H9 (cell line): ENCODE measurements at regions not wholly inside any gene's neighbourhood (a gene's known extent, or its start where the extent isn't known, plus 50 kb on each side); places are given as distances from the start of the nearest gene placed in this dataset.

Experiments
- DNase-seq: peaks from one replicate; pipeline ENCODE4 v3.0.0-alpha.2; 2017
- H2AFZ ChIP-seq: one replicate; pipeline ENCODE4 v1.6.1; 2013; ENCODE audit warnings: mild to moderate bottlenecking, low read length, control low read depth, moderate library complexity
- H2AK5ac ChIP-seq: 2 replicates; pipeline ENCODE4 v1.6.1; 2013; ENCODE audit warnings: low read length, control low read depth, mixed read lengths; ENCODE audit not compliant: insufficient read length
- H2BK120ac ChIP-seq: one replicate; pipeline ENCODE4 v1.6.1; 2013; ENCODE audit warnings: low read depth, mild to moderate bottlenecking, low read length, control low read depth, inconsistent platforms; ENCODE audit not compliant: poor library complexity, severe bottlenecking
- H2BK12ac ChIP-seq: 2 replicates; pipeline ENCODE4 v1.6.1; 2013; ENCODE audit warnings: low read length, control low read depth, mixed read lengths, low read depth; ENCODE audit not compliant: insufficient read length
- H2BK15ac ChIP-seq: 2 replicates; pipeline ENCODE4 v1.6.1; 2013; ENCODE audit warnings: low read depth, low read length, control low read depth
- H2BK20ac ChIP-seq: one replicate; pipeline ENCODE4 v1.6.1; 2013; ENCODE audit warnings: low read depth, mild to moderate bottlenecking, low read length, control low read depth, inconsistent platforms; ENCODE audit not compliant: poor library complexity, severe bottlenecking
- H2BK5ac ChIP-seq: 2 replicates; pipeline ENCODE4 v1.6.1; 2013; ENCODE audit warnings: low read length, control low read depth, mixed read lengths; ENCODE audit not compliant: insufficient read length
- H3K14ac ChIP-seq: 2 replicates; pipeline ENCODE4 v1.6.1; 2013; ENCODE audit warnings: low read length, control low read depth; ENCODE audit not compliant: insufficient read depth
- H3K18ac ChIP-seq: 2 replicates; pipeline ENCODE4 v1.6.1; 2013; ENCODE audit warnings: low read depth, mild to moderate bottlenecking, mixed read lengths, low read length, control low read depth; ENCODE audit not compliant: insufficient read length
- H3K23ac ChIP-seq: 2 replicates; pipeline ENCODE4 v1.6.1; 2013; ENCODE audit warnings: low read length, control low read depth, mixed read lengths, low read depth; ENCODE audit not compliant: insufficient read length
- H3K23me2 ChIP-seq: 2 replicates; pipeline ENCODE4 v1.6.1; 2013; ENCODE audit warnings: low read depth, mild to moderate bottlenecking, mixed read lengths, low read length, control low read depth; ENCODE audit not compliant: insufficient read length, poor library complexity, severe bottlenecking
- H3K27ac ChIP-seq: 2 replicates; pipeline ENCODE4 v1.5.1; 2013; ENCODE audit warnings: low read length, control low read depth, mixed read lengths, low read depth; ENCODE audit not compliant: insufficient read length
- H3K27me3 ChIP-seq: 2 replicates; pipeline ENCODE4 v1.6.1; 2013; ENCODE audit warnings: low read length, control low read depth, inconsistent platforms; ENCODE audit not compliant: insufficient read depth
- H3K4ac ChIP-seq: 2 replicates; pipeline ENCODE4 v1.6.1; 2013; ENCODE audit warnings: low read depth, mild to moderate bottlenecking, control low read depth, inconsistent platforms, low read length, moderate library complexity
- H3K4me1 ChIP-seq: 2 replicates; pipeline ENCODE4 v1.6.1; 2013; ENCODE audit warnings: low read length, control low read depth, inconsistent platforms; ENCODE audit not compliant: insufficient read depth
- H3K4me2 ChIP-seq: 2 replicates; pipeline ENCODE4 v1.6.1; 2013; ENCODE audit warnings: low read length, control low read depth, mixed read lengths; ENCODE audit not compliant: insufficient read length, insufficient read depth
- H3K56ac ChIP-seq: 2 replicates; pipeline ENCODE4 v1.6.1; 2013; ENCODE audit warnings: low read depth, mild to moderate bottlenecking, mixed read lengths, low read length, control low read depth; ENCODE audit not compliant: insufficient read length
- H3K79me1 ChIP-seq: 2 replicates; pipeline ENCODE4 v1.6.1; 2013; ENCODE audit warnings: low read depth, mild to moderate bottlenecking, moderate library complexity, low read length, control low read depth, inconsistent platforms; ENCODE audit not compliant: insufficient read depth, poor library complexity, severe bottlenecking
- H3K79me2 ChIP-seq: 2 replicates; pipeline ENCODE4 v1.6.1; 2013; ENCODE audit warnings: low read length, control low read depth, inconsistent platforms; ENCODE audit not compliant: insufficient read depth
- H3K9ac ChIP-seq: 2 replicates; pipeline ENCODE4 v1.6.1; 2013; ENCODE audit warnings: low read length, control low read depth, mixed read lengths; ENCODE audit not compliant: insufficient read length; ENCODE audit errors: extremely low read depth
- H3K9me3 ChIP-seq: one replicate; pipeline ENCODE4 v1.6.1; 2013; ENCODE audit warnings: low read depth, low read length, inconsistent platforms; ENCODE audit not compliant: control insufficient read depth
- H3T11ph ChIP-seq: one replicate; pipeline ENCODE4 v1.6.1; 2013; ENCODE audit warnings: mild to moderate bottlenecking, low read length, control low read depth, inconsistent platforms
- H4K20me1 ChIP-seq: one replicate; pipeline ENCODE4 v1.6.1; 2013; ENCODE audit not compliant: control insufficient read depth, insufficient read length, insufficient read depth
- H4K5ac ChIP-seq: 2 replicates; pipeline ENCODE4 v1.6.1; 2013; ENCODE audit warnings: low read depth, mild to moderate bottlenecking, mixed read lengths, low read length, control low read depth; ENCODE audit not compliant: insufficient read length
- H4K8ac ChIP-seq: replicated peaks from 2 replicates; pipeline ENCODE4 v1.6.1; 2013; ENCODE audit warnings: low read length, control low read depth, mixed read lengths, low read depth; ENCODE audit not compliant: insufficient read length
- H4K91ac ChIP-seq: 2 replicates; pipeline ENCODE4 v1.6.1; 2013; ENCODE audit warnings: low read depth, mild to moderate bottlenecking, moderate library complexity, mixed read lengths, low read length, control low read depth; ENCODE audit not compliant: insufficient read length
- H3K27ac Mint-ChIP-seq, 3 experiments: 2 replicates in 2 of 3; 3 replicates in 1 of 3; pipeline ENCODE4 v1.8.0; 2020 to 2021; ENCODE audit warnings: mixed read lengths in 3 of 3, mild to moderate bottlenecking in 1 of 3, moderate library complexity in 1 of 3
- H3K27me3 Mint-ChIP-seq: 2 replicates; pipeline ENCODE4 v1.8.0; 2021; ENCODE audit warnings: low read depth, mild to moderate bottlenecking, moderate library complexity, mixed read lengths
- H3K36me3 Mint-ChIP-seq, 3 experiments: 2 replicates in 2 of 3; 3 replicates in 1 of 3; pipeline ENCODE4 v1.8.0; 2020 to 2021; ENCODE audit warnings: low read depth in 3 of 3, mixed read lengths in 3 of 3; ENCODE audit not compliant: insufficient read depth in 1 of 3
- H3K4me1 Mint-ChIP-seq, 2 experiments: 2 replicates each; pipeline ENCODE4 v1.8.0; 2020; ENCODE audit warnings: mixed read lengths in 2 of 2
- H3K4me3 Mint-ChIP-seq, 2 experiments: 2 replicates in 1 of 2; 3 replicates in 1 of 2; pipeline ENCODE4 v1.8.0; 2020 to 2021; ENCODE audit warnings: mild to moderate bottlenecking in 2 of 2, mixed read lengths in 2 of 2, moderate library complexity in 1 of 2
- H3K9me3 Mint-ChIP-seq, 2 experiments: 2 replicates in 1 of 2; 3 replicates in 1 of 2; pipeline ENCODE4 v1.8.0; 2020; ENCODE audit warnings: mild to moderate bottlenecking in 2 of 2, mixed read lengths in 2 of 2, moderate library complexity in 1 of 2
- WGBS: extraction: QIAGEN DNeasy Blood & Tissue Kit; methylation state at CpG from one replicate; pipeline ENCODE4 v1.1.7; 2013; ENCODE audit warnings: missing lambda C conversion rate, low lambda C conversion rate, mixed read lengths; ENCODE audit not compliant: insufficient read length; ENCODE audit errors: extremely low coverage; 5-methylcytosine and 5-hydroxymethylcytosine counted together
- TF ChIP-seq, protein P1 (sequence below): fragments of 200-600 bp; sonication (generic); conservative IDR thresholded peaks from 3 replicates; pipeline ENCODE4 v1.8.0; 2021; ENCODE audit warnings: antibody characterized with exemption, mild to moderate bottlenecking

- Histone ChIP-seq H3T11ph (no peak overlapping the region), H3K56ac (no peak overlapping the region), H3K23me2 (no peaks in the 10 kb centered on the region), H3K9ac (no peak overlapping the region), H2BK15ac (no peak overlapping the region), H2BK20ac (no peak overlapping the region), H2BK12ac (no peak overlapping the region), H3K4me2 (no peak overlapping the region), H4K20me1 (no peaks in the 10 kb centered on the region), H3K14ac (no peak overlapping the region), H3K23ac (no peak overlapping the region), H3K79me2 (no peaks in the 10 kb centered on the region), H3K4me1 (peaks cover 3% of the 10 kb centered on the region; the same call in 1 of the 2 replicates), H2BK120ac (no peak overlapping the region), H3K4ac (no peak overlapping the region), H3K27ac (no peak overlapping the region), H3K27me3 (no peaks in the 10 kb centered on the region), H2AK5ac (no peak overlapping the region), H4K8ac (no peak overlapping the region), H3K79me1 (no peaks in the 10 kb centered on the region), H4K5ac (no peak overlapping the region), H3K18ac (no peak overlapping the region), H4K91ac (no peak overlapping the region), H2AFZ (no peak overlapping the region), H2BK5ac (no peak overlapping the region), H3K9me3 (no peaks in the 10 kb centered on the region)
- peaks cover under 1 to 16% (median 5%) of the 10 kb centered on the region in 3 experiments; a peak in 6 of 7 replicates for H3K36me3 Mint-ChIP-seq
- TF ChIP-seq, protein P1, sequence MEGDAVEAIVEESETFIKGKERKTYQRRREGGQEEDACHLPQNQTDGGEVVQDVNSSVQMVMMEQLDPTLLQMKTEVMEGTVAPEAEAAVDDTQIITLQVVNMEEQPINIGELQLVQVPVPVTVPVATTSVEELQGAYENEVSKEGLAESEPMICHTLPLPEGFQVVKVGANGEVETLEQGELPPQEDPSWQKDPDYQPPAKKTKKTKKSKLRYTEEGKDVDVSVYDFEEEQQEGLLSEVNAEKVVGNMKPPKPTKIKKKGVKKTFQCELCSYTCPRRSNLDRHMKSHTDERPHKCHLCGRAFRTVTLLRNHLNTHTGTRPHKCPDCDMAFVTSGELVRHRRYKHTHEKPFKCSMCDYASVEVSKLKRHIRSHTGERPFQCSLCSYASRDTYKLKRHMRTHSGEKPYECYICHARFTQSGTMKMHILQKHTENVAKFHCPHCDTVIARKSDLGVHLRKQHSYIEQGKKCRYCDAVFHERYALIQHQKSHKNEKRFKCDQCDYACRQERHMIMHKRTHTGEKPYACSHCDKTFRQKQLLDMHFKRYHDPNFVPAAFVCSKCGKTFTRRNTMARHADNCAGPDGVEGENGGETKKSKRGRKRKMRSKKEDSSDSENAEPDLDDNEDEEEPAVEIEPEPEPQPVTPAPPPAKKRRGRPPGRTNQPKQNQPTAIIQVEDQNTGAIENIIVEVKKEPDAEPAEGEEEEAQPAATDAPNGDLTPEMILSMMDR, result no peak
- no peak for DNase-seq
- WGBS, result no CpG with 5 or more reads among the region's 2 CpGs
- peaks cover 1% of the 10 kb centered on the region for H3K27me3 Mint-ChIP-seq
- peaks cover 34% of the 10 kb centered on the region in 2 experiments for H3K4me1 Mint-ChIP-seq
- H3K9me3 Mint-ChIP-seq, result peaks cover 2 to 4% of the 10 kb centered on the region in 2 experiments; a peak in 4 of 5 replicates
- H3K4me3 Mint-ChIP-seq, result no peak overlapping the region
- no peak overlapping the region for H3K27ac Mint-ChIP-seq
Observed at GRCh38 chr22:48069256-48069655, 1306.8 kb downstream of the TBC1D22A start.
